ENCODE measurements at regions not wholly inside any gene's neighbourhood (a gene's known extent, or its start where the extent isn't known, plus 50 kb on each side); places are given as distances from the start of the nearest gene placed in this dataset.

GRCh38 chr1:82318265-82318664, 517.5 kb downstream of the ADGRL2 start:
- FAIRE-seq, result no peak
- DNase-seq (ENCODE audit: insufficient read length, low spot score), result no peak

GRCh38 chr1:82317671-82318070, 516.9 kb downstream of the ADGRL2 start:
- no peak for FAIRE-seq
- no peak for DNase-seq (ENCODE audit: insufficient read length, low spot score)

- no peak for FAIRE-seq
Observed at GRCh38 chr1:82299656-82300055, 498.9 kb downstream of the ADGRL2 start.

GRCh38 chr1:82299056-82299455, 498.3 kb downstream of the ADGRL2 start:
- FAIRE-seq (no peak), DNase-seq (ENCODE audit: insufficient read length, low spot score) (no peak)

More at GRCh38 chr1:82299656-82300055, 498.9 kb downstream of the ADGRL2 start:
- DNase-seq (ENCODE audit: insufficient read length, low spot score), result no peak

- DNase-seq (ENCODE audit: insufficient read length, low spot score) (no peak), FAIRE-seq (no peak)
Observed at GRCh38 chr1:82297139-82297896, 496.6 kb downstream of the ADGRL2 start.

- FAIRE-seq (no peak), DNase-seq (ENCODE audit: insufficient read length, low spot score) (no peak)
Observed at GRCh38 chr1:82287556-82287955, 486.8 kb downstream of the ADGRL2 start.

- FAIRE-seq (no peak), DNase-seq (ENCODE audit: insufficient read length, low spot score) (no peak)
Observed at GRCh38 chr1:82284213-82284612, 483.5 kb downstream of the ADGRL2 start.

GRCh38 chr1:82279241-82279640, 478.5 kb downstream of the ADGRL2 start:
- no peak for DNase-seq (ENCODE audit: insufficient read length, low spot score)
- FAIRE-seq, result no peak

- no peak for FAIRE-seq
- no peak for DNase-seq (ENCODE audit: insufficient read length, low spot score)
Observed at GRCh38 chr1:82273816-82274215, 473.1 kb downstream of the ADGRL2 start.

GRCh38 chr1:82269431-82269830, 468.7 kb downstream of the ADGRL2 start:
- no peak for DNase-seq (ENCODE audit: insufficient read length, low spot score)
- no peak for FAIRE-seq

- no peak for FAIRE-seq
- DNase-seq (ENCODE audit: insufficient read length, low spot score), result no peak
Observed at GRCh38 chr1:82268826-82269225, 468.1 kb downstream of the ADGRL2 start.

- DNase-seq (ENCODE audit: insufficient read length, low spot score) (no peak), FAIRE-seq (no peak)
Observed at GRCh38 chr1:82266351-82266750, 465.6 kb downstream of the ADGRL2 start.

- FAIRE-seq, result no peak
- DNase-seq (ENCODE audit: insufficient read length, low spot score), result no peak
Observed at GRCh38 chr1:82265436-82265835, 464.7 kb downstream of the ADGRL2 start.

- FAIRE-seq, result no peak
- DNase-seq (ENCODE audit: insufficient read length, low spot score), result no peak
Observed at GRCh38 chr1:82264802-82265201, 464.1 kb downstream of the ADGRL2 start.

- no peak for FAIRE-seq
- no peak for DNase-seq (ENCODE audit: insufficient read length, low spot score)
Observed at GRCh38 chr1:82263396-82263795, 462.7 kb downstream of the ADGRL2 start.

- DNase-seq (ENCODE audit: insufficient read length, low spot score) (no peak), FAIRE-seq (no peak)
Observed at GRCh38 chr1:82260666-82261065, 459.9 kb downstream of the ADGRL2 start.

- FAIRE-seq, result no peak
- DNase-seq (ENCODE audit: insufficient read length, low spot score), result no peak
Observed at GRCh38 chr1:82260051-82260450, 459.3 kb downstream of the ADGRL2 start.

GRCh38 chr1:82258887-82259286, 458.2 kb downstream of the ADGRL2 start:
- DNase-seq (ENCODE audit: insufficient read length, low spot score) (no peak), FAIRE-seq (no peak)

GRCh38 chr1:82246050-82246449, 445.3 kb downstream of the ADGRL2 start:
- FAIRE-seq (no peak), DNase-seq (ENCODE audit: insufficient read length, low spot score) (no peak)

- no peak for FAIRE-seq
- no peak for DNase-seq (ENCODE audit: insufficient read length, low spot score)
Observed at GRCh38 chr1:82245345-82246014, 444.7 kb downstream of the ADGRL2 start.

GRCh38 chr1:82240571-82240970, 439.8 kb downstream of the ADGRL2 start:
- FAIRE-seq, result no peak
- no peak for DNase-seq (ENCODE audit: insufficient read length, low spot score)

GRCh38 chr1:82230667-82231066, 429.9 kb downstream of the ADGRL2 start:
- FAIRE-seq (no peak), DNase-seq (ENCODE audit: insufficient read length, low spot score) (no peak)

Data from GM19239 (cell line).